Panc1 (cell line): ENCODE measurements at regions not wholly inside any gene's neighbourhood (a gene's known extent, or its start where the extent isn't known, plus 50 kb on each side); places are given as distances from the start of the nearest gene placed in this dataset.

Experiments used
- ATAC-seq: fragments of 200-7000 bp; cut with Tn5 transposase; 2 replicates; pipeline ENCODE4 v1.9.1; 2020; ENCODE audit warnings: mild to moderate bottlenecking, moderate library complexity
- BruUV-seq: library from RNA; stranded (reverse); fragments of 400-500 nt; replicated peaks from 2 replicates; lab custom pipeline; 2021; lab: Mats Ljungman, UMichigan
- CTCF ChIA-PET: fragments of 300-600 bp; sonication (Branson Sonifier 250); formaldehyde crosslinking; loops from one replicate; lab custom pipeline; 2022; ENCODE audit warnings: antibody characterized with exemption; lab: Charles Lee
- POLR2A ChIA-PET: fragments of 300-600 bp; sonication (Branson Sonifier 250); formaldehyde crosslinking; loops from one replicate; lab custom pipeline; 2022; ENCODE audit warnings: antibody characterized with exemption; lab: Charles Lee
- DNase-seq: peaks from one replicate; pipeline ENCODE4 v3.0.0-alpha.2; 2010; ENCODE audit warnings: low read depth, low spot score
- H3K27ac ChIP-seq: 2 replicates; pipeline ENCODE4 v1.5.1; 2011; ENCODE audit warnings: mild to moderate bottlenecking, low read length, inconsistent platforms
- H3K27me3 ChIP-seq: fragments of 200-500 bp; sonication (Bioruptor generic); 2 replicates; pipeline ENCODE4 v1.6.0; 2014; ENCODE audit warnings: low read length, inconsistent platforms; ENCODE audit not compliant: control insufficient read depth, insufficient read depth
- H3K36me3 ChIP-seq: fragments of 200-500 bp; sonication (Bioruptor generic); 2 replicates; pipeline ENCODE4 v1.5.1; 2014; ENCODE audit warnings: inconsistent platforms, mild to moderate bottlenecking, low read length, moderate library complexity; ENCODE audit not compliant: control insufficient read depth, insufficient read depth
- H3K4me1 ChIP-seq: 2 replicates; pipeline ENCODE4 v1.5.1; 2011; ENCODE audit warnings: inconsistent platforms, mild to moderate bottlenecking, low read length, moderate library complexity; ENCODE audit not compliant: control insufficient read depth, insufficient read depth
- H3K4me3 ChIP-seq, 2 experiments: 2 replicates each; pipeline ENCODE4 v1.5.1; 2011 to 2012; ENCODE audit warnings: low read depth in 2 of 2, low read length in 2 of 2, mild to moderate bottlenecking in 2 of 2, inconsistent platforms in 1 of 2, moderate library complexity in 1 of 2
- H3K9me3 ChIP-seq: fragments of 200-500 bp; sonication (Bioruptor generic); 2 replicates; pipeline ENCODE4 v1.5.1; 2014; ENCODE audit warnings: low read depth, mild to moderate bottlenecking, inconsistent platforms, low read length, moderate library complexity; ENCODE audit not compliant: control insufficient read depth, insufficient read depth
- POLR2AphosphoS5 ChIP-seq: IDR thresholded peaks from 2 replicates; pipeline ENCODE4 v1.6.1; 2012; ENCODE audit warnings: mild to moderate bottlenecking, low read depth, low read length, moderate library complexity
- SIN3A ChIP-seq: IDR thresholded peaks from 2 replicates; pipeline ENCODE4 v1.6.1; 2012; ENCODE audit warnings: low read depth, mild to moderate bottlenecking, low read length, moderate library complexity, borderline replicate concordance; ENCODE audit not compliant: insufficient read depth
- TCF7L2 ChIP-seq: IDR thresholded peaks from 2 replicates; pipeline ENCODE4 v1.6.1; 2011; ENCODE audit warnings: mild to moderate bottlenecking, low read depth, low read length, inconsistent platforms
- in situ Hi-C: cut with HindIII; loops from 2 replicates; pipeline ENCODE4 v1.10.0; 2016; ENCODE audit warnings: low sequenced_read_pairs, low pct_unique_long_range_greater_than_20kb
- intact Hi-C: fragments of 100-400 bp; cut with micrococcal nuclease; formaldehyde crosslinking; loops from one replicate; pipeline ENCODE4 v1.10.0; 2022; ENCODE audit not compliant: unreplicated experiment
- TF ChIP-seq, protein P1 (sequence below): fragments of 450-650 bp; IDR thresholded peaks from 2 replicates; pipeline ENCODE4 v1.5.1; 2017; ENCODE audit warnings: mild to moderate bottlenecking
- TF ChIP-seq, protein P2 (sequence below), 2 experiments: IDR thresholded peaks; 2 replicates each; pipeline ENCODE4 v1.6.1; 2011 to 2012; ENCODE audit warnings: low read depth in 2 of 2, control low read depth in 1 of 2, low read length in 1 of 2, mild to moderate bottlenecking in 1 of 2, moderate library complexity in 1 of 2; ENCODE audit not compliant: insufficient read depth in 1 of 2

DNA sequence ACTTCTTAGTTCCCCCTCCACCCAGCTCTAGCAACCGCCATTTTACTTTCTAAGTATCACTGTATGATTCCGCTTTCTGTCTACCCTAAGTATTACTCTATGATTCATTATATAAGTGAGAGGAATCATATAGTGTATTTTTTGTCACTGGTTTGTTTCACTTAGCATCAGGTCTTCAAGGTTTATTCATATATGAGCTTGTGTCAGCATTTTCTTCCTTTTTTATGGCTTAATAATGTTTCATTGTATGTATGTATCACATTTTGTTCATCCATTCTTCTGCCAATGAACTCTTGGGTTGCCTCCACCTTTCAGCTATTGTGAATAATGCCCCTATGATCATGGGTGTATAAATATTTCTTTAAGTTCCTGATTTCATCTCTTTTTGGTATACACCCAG is 222.8 kb downstream of the SNCAIP start:
- peaks cover 3% of the 10 kb centered on the region for H3K27me3 ChIP-seq
- H3K4me3 ChIP-seq, result no peak overlapping the region
- H3K27ac ChIP-seq, result no peak overlapping the region
- H3K9me3 ChIP-seq, result no peaks in the 10 kb centered on the region
- intact Hi-C loops, result no loop called here
- DNase-seq (no peak), ATAC-seq (no peak)
- in situ Hi-C loops, result no loop called here
- CTCF ChIA-PET, result no interaction called here
- no TSS peak for BruUV-seq
- TF ChIP-seq POLR2AphosphoS5 (no peak), SIN3A (no peak), TCF7L2 (no peak)
- TF ChIP-seq, protein P1, sequence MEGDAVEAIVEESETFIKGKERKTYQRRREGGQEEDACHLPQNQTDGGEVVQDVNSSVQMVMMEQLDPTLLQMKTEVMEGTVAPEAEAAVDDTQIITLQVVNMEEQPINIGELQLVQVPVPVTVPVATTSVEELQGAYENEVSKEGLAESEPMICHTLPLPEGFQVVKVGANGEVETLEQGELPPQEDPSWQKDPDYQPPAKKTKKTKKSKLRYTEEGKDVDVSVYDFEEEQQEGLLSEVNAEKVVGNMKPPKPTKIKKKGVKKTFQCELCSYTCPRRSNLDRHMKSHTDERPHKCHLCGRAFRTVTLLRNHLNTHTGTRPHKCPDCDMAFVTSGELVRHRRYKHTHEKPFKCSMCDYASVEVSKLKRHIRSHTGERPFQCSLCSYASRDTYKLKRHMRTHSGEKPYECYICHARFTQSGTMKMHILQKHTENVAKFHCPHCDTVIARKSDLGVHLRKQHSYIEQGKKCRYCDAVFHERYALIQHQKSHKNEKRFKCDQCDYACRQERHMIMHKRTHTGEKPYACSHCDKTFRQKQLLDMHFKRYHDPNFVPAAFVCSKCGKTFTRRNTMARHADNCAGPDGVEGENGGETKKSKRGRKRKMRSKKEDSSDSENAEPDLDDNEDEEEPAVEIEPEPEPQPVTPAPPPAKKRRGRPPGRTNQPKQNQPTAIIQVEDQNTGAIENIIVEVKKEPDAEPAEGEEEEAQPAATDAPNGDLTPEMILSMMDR, result no peak
- TF ChIP-seq, protein P2, sequence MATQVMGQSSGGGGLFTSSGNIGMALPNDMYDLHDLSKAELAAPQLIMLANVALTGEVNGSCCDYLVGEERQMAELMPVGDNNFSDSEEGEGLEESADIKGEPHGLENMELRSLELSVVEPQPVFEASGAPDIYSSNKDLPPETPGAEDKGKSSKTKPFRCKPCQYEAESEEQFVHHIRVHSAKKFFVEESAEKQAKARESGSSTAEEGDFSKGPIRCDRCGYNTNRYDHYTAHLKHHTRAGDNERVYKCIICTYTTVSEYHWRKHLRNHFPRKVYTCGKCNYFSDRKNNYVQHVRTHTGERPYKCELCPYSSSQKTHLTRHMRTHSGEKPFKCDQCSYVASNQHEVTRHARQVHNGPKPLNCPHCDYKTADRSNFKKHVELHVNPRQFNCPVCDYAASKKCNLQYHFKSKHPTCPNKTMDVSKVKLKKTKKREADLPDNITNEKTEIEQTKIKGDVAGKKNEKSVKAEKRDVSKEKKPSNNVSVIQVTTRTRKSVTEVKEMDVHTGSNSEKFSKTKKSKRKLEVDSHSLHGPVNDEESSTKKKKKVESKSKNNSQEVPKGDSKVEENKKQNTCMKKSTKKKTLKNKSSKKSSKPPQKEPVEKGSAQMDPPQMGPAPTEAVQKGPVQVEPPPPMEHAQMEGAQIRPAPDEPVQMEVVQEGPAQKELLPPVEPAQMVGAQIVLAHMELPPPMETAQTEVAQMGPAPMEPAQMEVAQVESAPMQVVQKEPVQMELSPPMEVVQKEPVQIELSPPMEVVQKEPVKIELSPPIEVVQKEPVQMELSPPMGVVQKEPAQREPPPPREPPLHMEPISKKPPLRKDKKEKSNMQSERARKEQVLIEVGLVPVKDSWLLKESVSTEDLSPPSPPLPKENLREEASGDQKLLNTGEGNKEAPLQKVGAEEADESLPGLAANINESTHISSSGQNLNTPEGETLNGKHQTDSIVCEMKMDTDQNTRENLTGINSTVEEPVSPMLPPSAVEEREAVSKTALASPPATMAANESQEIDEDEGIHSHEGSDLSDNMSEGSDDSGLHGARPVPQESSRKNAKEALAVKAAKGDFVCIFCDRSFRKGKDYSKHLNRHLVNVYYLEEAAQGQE (IDR thresholded peaks at IDR 0.05; ENCODE audit: insufficient read depth in 1 of 2, low read depth in 2 of 2, low read length in 1 of 2), result no peak
- no peaks in the 10 kb centered on the region for H3K36me3 ChIP-seq
- H3K4me1 ChIP-seq, result no peaks in the 10 kb centered on the region
- POLR2A ChIA-PET, result no interaction called here

DNA sequence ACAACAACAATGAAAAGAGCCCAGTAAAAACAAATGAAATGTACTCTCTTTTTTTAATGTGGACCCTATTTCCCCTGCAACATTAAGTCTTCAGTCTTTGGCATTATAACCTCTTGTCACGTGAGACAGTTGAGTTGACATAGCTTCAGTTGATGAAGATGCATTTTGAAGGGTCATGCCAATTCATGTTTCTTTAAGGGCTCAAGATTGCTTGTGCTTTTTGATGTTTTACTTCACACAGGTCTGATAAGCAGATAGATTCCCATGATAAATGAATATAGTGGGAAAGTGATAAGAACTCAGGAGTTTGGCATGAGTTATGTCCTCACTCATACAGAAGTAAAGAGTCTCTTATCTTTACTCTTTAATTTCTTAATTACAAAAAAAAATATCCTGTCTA is 229.4 kb downstream of the SNCAIP start:
- Histone ChIP-seq H3K36me3 (no peaks in the 10 kb centered on the region), H3K27me3 (peaks cover 12% of the 10 kb centered on the region), H3K4me1 (no peaks in the 10 kb centered on the region), H3K27ac (no peak overlapping the region), H3K4me3 (no peak overlapping the region), H3K9me3 (no peaks in the 10 kb centered on the region)
- intact Hi-C loops (no loop called here), in situ Hi-C loops (no loop called here)
- ChIA-PET CTCF (no interaction called here), POLR2A (no interaction called here)
- TF ChIP-seq POLR2AphosphoS5 (no peak), TCF7L2 (no peak), SIN3A (no peak)
- TF ChIP-seq, protein P1, result no peak
- TF ChIP-seq, protein P2 (IDR thresholded peaks at IDR 0.05; ENCODE audit: insufficient read depth in 1 of 2, low read depth in 2 of 2, low read length in 1 of 2), result no peak
- BruUV-seq, result no TSS peak
- no peak for DNase-seq
- no peak for ATAC-seq
